ENCODE measurements at regions not wholly inside any gene's neighbourhood (a gene's known extent, or its start where the extent isn't known, plus 50 kb on each side); places are given as distances from the start of the nearest gene placed in this dataset.

DNA sequence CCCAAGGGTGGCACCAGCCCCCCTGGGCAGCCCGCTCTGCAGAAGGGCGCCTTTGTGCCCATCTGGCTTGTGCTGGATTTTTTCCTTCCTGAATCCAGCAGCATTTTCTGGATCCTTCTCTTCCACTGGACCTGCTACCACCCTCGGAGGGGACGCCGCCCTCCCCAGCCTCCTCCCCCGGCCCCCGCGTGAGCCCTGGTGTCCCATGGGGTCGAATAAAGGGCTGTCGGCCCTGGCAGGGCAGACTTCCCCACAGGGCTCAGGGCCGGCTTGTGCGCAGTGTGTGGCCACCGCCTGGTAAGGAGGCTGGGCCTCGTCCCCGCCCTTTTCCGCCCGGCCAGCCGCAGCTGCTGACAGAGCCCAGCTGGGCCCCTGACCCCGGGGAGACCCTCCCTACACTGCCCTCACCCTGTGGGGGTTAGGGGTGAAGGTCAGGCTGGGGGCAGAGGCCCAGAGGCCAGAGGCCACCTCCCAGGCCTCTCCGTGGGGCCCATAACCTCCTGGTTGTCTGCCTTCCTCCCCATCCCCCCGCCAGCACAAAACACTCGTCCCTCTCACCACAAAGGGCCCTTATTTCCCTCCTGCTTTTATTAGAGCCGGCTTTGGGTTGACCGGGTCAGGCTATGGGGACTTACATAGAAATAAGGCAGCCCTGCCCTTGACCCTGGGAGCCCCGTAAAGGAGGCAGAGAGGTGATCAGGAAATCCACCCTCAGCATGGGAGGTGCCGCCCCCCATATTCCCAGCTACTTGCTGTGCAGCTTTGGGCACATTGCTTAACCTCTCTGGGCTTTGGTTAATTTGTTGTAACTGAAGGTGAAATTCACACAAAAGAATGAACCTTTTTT, 179.3 kb upstream of the CIBAR2 start (continued):
- TF ChIP-seq ZNF318 (CRISPR knock-in tag; IDR thresholded peaks at IDR 0.05), result peak; percentile 95; the same call in 1 of the 2 replicates
- TF ChIP-seq, protein P1, sequence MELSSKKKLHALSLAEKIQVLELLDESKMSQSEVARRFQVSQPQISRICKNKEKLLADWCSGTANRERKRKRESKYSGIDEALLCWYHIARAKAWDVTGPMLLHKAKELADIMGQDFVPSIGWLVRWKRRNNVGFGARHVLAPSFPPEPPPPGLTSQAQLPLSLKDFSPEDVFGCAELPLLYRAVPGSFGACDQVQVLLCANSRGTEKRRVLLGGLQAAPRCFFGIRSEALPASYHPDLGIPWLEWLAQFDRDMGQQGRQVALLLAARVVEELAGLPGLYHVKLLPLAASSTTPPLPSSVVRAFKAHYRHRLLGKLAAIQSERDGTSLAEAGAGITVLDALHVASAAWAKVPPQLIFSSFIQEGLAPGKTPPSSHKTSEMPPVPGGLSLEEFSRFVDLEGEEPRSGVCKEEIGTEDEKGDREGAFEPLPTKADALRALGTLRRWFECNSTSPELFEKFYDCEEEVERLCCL (CRISPR knock-in tag; IDR thresholded peaks at IDR 0.05; ENCODE audit: borderline replicate concordance), result no peak; the same call in 1 of the 2 replicates
- TF ChIP-seq ZNF564 (CRISPR knock-in tag; IDR thresholded peaks at IDR 0.05), result peak; percentile 97
- no peak for TF ChIP-seq IKZF1 (IDR thresholded peaks at IDR 0.05)
- TF ChIP-seq ZZZ3 (CRISPR knock-in tag; IDR thresholded peaks at IDR 0.05; ENCODE audit: borderline replicate concordance), result peak; percentile 73
- TF ChIP-seq ZNF30 (CRISPR knock-in tag; IDR thresholded peaks at IDR 0.05), result no peak
- peak; percentile 100 for TF ChIP-seq SALL1 (CRISPR knock-in tag; IDR thresholded peaks at IDR 0.05)
- TF ChIP-seq KDM3A (CRISPR knock-in tag; IDR thresholded peaks at IDR 0.05; ENCODE audit: low read depth), result peak; percentile 100
- TF ChIP-seq, protein P2, sequence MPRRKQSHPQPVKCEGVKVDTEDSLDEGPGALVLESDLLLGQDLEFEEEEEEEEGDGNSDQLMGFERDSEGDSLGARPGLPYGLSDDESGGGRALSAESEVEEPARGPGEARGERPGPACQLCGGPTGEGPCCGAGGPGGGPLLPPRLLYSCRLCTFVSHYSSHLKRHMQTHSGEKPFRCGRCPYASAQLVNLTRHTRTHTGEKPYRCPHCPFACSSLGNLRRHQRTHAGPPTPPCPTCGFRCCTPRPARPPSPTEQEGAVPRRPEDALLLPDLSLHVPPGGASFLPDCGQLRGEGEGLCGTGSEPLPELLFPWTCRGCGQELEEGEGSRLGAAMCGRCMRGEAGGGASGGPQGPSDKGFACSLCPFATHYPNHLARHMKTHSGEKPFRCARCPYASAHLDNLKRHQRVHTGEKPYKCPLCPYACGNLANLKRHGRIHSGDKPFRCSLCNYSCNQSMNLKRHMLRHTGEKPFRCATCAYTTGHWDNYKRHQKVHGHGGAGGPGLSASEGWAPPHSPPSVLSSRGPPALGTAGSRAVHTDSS (CRISPR knock-in tag; conservative IDR thresholded peaks at IDR 0.05), result no peak
- TF ChIP-seq ZNF614 (CRISPR knock-in tag; IDR thresholded peaks at IDR 0.05; ENCODE audit: borderline replicate concordance), result peak; percentile 94; the same call in 1 of the 2 replicates
- no peak for TF ChIP-seq PLRG1 (conservative IDR thresholded peaks at IDR 0.05)
- TF ChIP-seq, protein P3, sequence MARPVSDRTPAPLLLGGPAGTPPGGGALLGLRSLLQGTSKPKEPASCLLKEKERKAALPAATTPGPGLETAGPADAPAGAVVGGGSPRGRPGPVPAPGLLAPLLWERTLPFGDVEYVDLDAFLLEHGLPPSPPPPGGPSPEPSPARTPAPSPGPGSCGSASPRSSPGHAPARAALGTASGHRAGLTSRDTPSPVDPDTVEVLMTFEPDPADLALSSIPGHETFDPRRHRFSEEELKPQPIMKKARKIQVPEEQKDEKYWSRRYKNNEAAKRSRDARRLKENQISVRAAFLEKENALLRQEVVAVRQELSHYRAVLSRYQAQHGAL (CRISPR knock-in tag; IDR thresholded peaks at IDR 0.05; ENCODE audit: not compliant biosample characterization), result no peak
- no peak for TF ChIP-seq XBP1 (CRISPR knock-in tag; IDR thresholded peaks at IDR 0.05)
- peak; percentile 52; the same call in 1 of the 2 replicates for TF ChIP-seq DMAP1 (CRISPR knock-in tag; IDR thresholded peaks at IDR 0.05)
- peak; percentile 91 for TF ChIP-seq ZNF317 (CRISPR knock-in tag; IDR thresholded peaks at IDR 0.05)
- peak; percentile 60 for TF ChIP-seq PHF20 (CRISPR knock-in tag; IDR thresholded peaks at IDR 0.05)
- no peak for TF ChIP-seq GPN1 (CRISPR knock-in tag; IDR thresholded peaks at IDR 0.05; ENCODE audit: borderline replicate concordance)
- TF ChIP-seq MIXL1 (CRISPR knock-in tag; IDR thresholded peaks at IDR 0.05), result peak; percentile 91
- peak; percentile 74; the same call in 1 of the 2 replicates for TF ChIP-seq ZNF619 (CRISPR knock-in tag; IDR thresholded peaks at IDR 0.05)
